Lower leg skin (tissue), 3 donors: ENCODE measurements at regions not wholly inside any gene's neighbourhood (a gene's known extent, or its start where the extent isn't known, plus 50 kb on each side); places are given as distances from the start of the nearest gene placed in this dataset.

Experiments
- POLR2A ChIP-seq, 2 donors: fragments of 450-650 bp; IDR thresholded peaks; one replicate each; pipeline ENCODE4 v1.6.1; 2016 to 2017; ENCODE audit warnings: antibody characterized with exemption in 2 of 2, mild to moderate bottlenecking in 1 of 2, moderate library complexity in 1 of 2
- TF ChIP-seq, protein P1 (sequence below), 3 donors: fragments of 450-650 bp; IDR thresholded peaks; one replicate each; pipeline ENCODE4 v1.5.1; 2016; ENCODE audit warnings: antibody characterized with exemption in 3 of 3, mild to moderate bottlenecking in 3 of 3, moderate library complexity in 2 of 3

DNA sequence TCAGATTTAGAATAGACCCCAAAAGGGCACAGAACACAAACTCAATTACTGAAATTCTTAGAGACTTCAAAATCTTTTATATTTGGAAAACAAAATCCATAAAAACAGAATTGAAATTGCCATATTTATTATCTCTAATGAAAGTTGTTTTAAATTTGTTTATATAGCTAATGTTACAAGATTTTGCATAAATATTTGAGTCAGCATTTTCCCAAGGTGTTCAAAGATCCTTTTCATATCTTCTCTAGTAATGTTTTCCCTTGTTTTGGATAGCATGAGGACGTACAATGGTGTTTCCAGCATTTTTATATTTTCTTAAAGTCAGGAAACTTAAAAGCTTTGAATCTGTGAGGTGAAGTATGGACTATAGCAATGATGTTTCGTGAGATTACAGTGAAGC, 235.2 kb upstream of the EPHA7 start:
- TF ChIP-seq, protein P1, sequence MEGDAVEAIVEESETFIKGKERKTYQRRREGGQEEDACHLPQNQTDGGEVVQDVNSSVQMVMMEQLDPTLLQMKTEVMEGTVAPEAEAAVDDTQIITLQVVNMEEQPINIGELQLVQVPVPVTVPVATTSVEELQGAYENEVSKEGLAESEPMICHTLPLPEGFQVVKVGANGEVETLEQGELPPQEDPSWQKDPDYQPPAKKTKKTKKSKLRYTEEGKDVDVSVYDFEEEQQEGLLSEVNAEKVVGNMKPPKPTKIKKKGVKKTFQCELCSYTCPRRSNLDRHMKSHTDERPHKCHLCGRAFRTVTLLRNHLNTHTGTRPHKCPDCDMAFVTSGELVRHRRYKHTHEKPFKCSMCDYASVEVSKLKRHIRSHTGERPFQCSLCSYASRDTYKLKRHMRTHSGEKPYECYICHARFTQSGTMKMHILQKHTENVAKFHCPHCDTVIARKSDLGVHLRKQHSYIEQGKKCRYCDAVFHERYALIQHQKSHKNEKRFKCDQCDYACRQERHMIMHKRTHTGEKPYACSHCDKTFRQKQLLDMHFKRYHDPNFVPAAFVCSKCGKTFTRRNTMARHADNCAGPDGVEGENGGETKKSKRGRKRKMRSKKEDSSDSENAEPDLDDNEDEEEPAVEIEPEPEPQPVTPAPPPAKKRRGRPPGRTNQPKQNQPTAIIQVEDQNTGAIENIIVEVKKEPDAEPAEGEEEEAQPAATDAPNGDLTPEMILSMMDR (IDR thresholded peaks at IDR 0.05) = no peak
- no peak for TF ChIP-seq POLR2A (IDR thresholded peaks at IDR 0.05)
